Upper lobe of left lung (tissue), 4 donors: ENCODE measurements at regions not wholly inside any gene's neighbourhood (a gene's known extent, or its start where the extent isn't known, plus 50 kb on each side); places are given as distances from the start of the nearest gene placed in this dataset.

Experiments
- POLR2A ChIP-seq, 4 donors: fragments of 450-650 bp; IDR thresholded peaks; one replicate each; pipeline ENCODE4 v1.5.1; 2016 to 2017; ENCODE audit warnings: antibody characterized with exemption in 4 of 4, mild to moderate bottlenecking in 2 of 4
- POLR2AphosphoS5 ChIP-seq, 2 donors: sonication (generic); formaldehyde crosslinking; IDR thresholded peaks; one replicate each; pipeline ENCODE4 v1.5.1; 2017; ENCODE audit warnings: antibody characterized with exemption in 2 of 2
- TF ChIP-seq, protein P1 (sequence below), 6 experiments: fragments of 450-650 bp in 4 of 6; fragments of 200-600 bp in 2 of 6; sonication (generic) in 2 of 6; IDR thresholded peaks; one replicate each; pipeline ENCODE4 v1.5.1; 2016 to 2019; ENCODE audit warnings: antibody characterized with exemption in 6 of 6

DNA sequence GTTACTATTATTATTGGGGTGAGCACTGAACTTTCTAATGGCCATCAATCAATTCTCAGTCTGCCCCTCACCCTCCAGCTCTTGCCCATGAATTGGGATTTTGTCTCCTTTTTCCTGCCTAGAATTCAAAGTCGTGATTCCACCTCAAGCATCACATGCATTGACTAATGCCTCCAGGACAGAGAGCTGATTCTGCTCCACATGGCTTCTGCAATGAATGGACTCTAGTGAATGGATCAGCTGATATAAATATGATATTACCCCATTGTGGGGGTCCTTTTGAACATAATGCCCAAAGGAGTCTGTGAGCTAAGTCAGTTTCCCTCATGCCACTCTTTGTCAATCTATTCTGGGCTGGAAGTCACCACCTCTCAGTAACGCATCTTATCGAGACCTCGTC is 126.4 kb downstream of the OPN5 start:
- TF ChIP-seq POLR2A (IDR thresholded peaks at IDR 0.05) (no peak), POLR2AphosphoS5 (IDR thresholded peaks at IDR 0.05) (no peak)
- TF ChIP-seq, protein P1, sequence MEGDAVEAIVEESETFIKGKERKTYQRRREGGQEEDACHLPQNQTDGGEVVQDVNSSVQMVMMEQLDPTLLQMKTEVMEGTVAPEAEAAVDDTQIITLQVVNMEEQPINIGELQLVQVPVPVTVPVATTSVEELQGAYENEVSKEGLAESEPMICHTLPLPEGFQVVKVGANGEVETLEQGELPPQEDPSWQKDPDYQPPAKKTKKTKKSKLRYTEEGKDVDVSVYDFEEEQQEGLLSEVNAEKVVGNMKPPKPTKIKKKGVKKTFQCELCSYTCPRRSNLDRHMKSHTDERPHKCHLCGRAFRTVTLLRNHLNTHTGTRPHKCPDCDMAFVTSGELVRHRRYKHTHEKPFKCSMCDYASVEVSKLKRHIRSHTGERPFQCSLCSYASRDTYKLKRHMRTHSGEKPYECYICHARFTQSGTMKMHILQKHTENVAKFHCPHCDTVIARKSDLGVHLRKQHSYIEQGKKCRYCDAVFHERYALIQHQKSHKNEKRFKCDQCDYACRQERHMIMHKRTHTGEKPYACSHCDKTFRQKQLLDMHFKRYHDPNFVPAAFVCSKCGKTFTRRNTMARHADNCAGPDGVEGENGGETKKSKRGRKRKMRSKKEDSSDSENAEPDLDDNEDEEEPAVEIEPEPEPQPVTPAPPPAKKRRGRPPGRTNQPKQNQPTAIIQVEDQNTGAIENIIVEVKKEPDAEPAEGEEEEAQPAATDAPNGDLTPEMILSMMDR (IDR thresholded peaks at IDR 0.05): no peak
